NCI-H1105 treated with DMSO at 0.1 percent for 48 hours (cell line): ENCODE measurements at regions not wholly inside any gene's neighbourhood (a gene's known extent, or its start where the extent isn't known, plus 50 kb on each side); places are given as distances from the start of the nearest gene placed in this dataset.
"Not testable (repeated sequence)": the region's sequence is repeated elsewhere in the genome, so short reads cannot be mapped to it uniquely, and the experiment has no call there.

Source experiments
- DNase-seq: peaks from one replicate; lab custom pipeline; 2025; lab: John Stamatoyannopoulos, UW

DNA sequence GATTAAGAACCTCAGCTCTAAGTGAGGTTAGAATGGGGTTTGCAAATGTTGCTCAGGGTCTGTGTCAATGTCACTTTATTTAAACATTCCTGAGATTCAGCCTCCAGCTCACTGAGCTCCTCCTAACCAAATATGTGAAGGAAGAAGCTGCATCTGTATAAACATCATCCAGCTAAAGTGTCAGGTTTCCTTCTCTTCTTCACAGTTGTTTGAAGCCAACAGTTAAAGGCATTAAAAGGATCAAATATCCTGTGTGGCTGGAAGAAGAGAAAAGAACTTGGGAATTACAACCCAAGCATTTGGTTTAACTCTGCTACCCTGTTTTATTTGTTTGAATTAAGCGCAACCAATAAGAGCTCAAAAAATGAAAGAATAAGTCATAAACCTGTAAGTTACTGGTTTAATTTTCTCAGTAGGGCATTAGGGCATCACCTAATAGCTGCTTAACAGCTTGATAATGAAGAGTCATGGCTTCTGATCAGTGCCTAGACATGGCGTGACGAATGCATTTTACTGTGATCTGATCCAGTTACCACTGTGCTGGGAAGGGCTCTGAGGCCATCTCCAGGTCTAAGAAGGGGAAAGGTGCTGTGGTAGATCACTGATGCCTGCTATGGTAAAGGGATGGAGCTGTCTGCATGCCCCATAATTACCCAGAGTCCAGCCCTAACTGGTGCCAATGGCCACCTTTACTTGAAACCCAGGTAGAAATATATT, 165.7 kb upstream of the TSC22D2 start:
- no peak for DNase-seq

DNA sequence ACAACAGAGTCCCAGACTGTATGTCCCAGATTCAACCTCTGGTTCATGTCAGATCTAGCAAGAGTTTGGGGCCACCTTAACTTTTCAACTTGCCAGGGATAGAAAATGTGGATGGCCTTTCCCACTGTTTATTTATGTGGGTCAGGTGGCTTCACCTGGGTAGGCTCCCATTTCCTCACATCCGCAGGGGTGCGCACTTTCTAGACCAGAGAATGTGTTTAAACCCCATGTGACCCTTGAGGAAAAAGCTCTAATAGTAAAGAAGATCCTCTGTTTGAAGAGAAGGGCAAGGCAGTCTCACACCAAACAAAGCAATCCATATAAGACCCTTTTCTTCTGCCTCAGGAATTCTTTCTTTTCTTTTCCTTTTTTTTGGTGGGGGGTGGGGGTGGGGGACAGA, 167.2 kb upstream of the TSC22D2 start:
- no peak for DNase-seq

DNA sequence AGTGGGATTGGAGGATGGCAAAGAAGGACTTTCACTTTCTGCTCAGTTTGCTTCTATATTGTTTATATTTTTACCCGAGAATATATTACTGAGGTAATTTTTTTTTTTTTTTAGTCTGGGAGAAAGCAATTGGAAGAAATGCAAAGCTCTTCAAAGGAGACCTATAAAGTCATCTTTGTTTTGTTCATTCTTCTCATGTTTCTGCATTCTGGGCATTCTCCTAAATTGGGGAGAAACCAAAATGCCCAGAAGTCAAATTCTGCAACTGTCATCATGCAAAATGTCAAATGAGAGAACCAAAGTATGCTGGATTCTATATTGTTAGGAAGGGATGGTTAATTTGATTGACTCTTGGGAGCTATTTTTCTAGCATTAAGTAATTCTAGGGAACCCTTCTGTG, 168.3 kb upstream of the TSC22D2 start:
- no peak for DNase-seq

DNA sequence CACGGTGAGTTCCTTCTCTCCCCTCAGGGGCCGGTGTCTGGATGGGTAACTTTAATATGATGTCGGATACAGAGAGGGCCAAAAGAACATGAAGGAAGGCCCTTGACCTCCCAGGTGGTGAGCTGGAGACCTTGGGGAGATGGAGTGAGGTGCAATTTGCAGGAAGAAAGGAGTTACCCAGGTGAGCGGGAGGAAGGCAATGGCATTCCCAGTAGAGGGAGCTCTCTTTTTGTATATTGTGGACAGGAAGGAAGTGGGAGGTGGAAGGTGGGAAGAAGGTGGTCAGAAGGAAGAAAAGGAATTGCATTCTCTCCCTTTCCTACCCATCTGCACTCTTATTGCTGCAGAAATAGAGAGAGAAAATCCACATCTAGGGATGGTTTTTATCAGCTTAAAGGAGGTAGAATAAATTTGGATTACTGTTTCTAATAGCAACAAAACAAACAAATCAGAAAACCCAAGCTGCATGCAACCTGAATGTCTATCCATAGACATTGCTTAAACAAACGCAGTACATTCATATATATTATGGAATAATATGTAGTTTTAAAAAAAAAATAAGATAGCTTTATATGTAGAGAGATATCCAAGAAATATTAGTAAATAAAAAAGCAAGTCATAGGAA, 169.0 kb upstream of the TSC22D2 start:
- DNase-seq = peak; percentile 79

DNA sequence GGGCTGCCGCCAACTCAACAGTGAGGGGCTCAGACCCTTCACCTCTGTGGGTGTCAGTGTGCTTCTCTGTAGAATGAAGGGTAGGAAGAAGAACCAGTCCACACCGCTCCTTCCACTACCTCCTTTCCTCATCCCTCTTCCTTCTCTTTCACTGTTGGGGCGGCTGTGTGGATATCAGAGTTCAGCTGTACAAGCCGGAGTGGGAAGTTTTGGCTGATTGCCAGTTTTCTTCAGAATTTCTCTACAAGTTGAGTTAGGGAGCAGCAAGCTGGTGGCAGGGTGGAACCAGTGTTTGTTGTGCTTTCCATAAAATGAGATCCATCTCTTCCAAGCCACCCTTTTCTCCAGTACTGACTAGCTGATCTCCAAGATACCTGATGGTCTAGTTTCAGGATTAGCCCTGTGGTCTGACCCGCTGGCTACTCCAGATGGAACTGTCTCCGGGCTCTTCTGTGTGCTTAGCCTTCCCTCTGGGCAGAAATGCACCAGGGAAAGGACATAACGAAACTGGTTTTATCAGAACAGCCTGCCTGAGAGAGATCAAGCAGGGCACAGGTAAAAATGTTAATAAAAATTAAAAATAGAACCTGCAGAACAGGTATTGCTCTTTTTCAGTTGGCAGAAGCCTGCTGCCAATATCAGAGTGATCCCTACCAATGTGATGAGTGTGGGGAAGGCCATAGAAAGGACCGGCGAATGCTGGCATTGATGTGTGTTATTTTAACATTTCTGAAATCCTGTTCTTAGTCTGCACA, 169.9 kb upstream of the TSC22D2 start:
- peak; percentile 28 for DNase-seq

DNA sequence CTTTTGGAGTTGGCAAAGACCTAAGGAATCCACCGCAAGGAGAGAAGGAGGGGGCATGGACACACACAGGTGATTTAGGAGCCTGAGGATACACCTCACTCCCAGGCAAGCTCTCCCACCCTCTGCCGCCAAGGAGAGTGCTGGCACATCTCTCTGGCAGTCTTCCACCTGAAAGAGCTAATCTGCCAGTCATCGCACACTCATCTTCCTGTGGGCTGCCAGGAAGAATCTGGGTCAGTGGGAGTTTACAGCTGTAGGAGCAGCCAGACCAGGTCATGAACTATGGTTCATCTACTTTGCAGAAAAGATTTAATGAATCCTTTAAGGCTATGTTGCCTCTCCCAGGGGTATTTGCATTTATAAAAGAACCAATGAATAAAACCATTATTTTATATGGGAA, 170.6 kb upstream of the TSC22D2 start:
- DNase-seq = peak; percentile 27

DNA sequence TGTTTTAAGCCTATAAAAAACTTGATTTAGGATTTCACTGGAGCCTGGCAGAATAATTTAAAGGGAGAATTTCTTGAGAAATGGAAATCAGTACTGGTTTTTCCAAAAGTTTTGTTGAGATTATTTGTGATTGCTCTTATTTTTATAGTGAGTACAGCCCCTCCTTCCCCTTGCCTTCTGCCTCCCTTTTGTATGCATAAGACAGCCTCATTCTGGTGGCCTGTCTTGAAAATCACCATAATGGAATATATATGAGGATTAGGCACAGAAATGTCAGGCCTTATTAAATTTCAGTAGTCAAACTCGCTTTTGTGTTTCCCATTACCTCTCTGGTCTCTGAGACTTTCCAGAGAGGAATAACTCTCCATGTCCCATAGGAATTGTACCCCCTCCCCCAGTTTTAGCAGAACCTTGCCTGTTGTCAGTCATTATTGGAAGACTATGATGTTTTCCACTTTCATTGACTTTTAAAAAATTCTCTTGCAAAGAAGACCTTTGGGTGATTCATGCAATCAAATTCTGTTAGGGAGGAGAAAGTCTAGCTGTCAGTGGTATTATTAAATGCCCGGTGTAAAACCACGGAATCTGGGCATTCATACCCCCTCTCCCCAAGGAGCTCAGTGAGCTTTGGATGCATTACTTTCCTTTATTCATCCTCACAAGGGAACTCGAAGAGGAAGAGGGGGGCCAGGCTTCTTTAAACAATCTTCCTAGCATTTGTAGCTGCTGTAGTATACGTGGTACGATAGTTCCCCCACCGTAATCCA, 171.6 kb upstream of the TSC22D2 start:
- DNase-seq = no peak

DNA sequence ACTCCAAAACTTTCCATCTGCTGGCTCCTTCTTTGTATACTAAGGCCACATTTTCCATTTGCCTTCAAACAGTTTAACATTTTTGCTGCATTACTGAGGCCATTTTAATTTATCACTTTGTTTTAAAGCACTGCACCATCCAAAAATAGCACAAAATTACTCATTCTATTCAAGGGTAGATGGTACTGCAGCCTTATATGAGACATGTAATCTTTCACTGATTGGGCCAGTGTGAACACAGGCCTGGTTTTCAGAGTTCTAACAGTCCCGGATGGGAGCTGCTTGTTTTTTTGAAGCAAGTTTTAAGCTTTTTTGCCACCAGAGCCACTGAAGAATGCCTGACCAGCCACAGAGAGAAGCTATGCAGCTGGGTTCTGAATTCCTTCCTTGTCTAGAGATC, 172.3 kb upstream of the TSC22D2 start:
- no peak for DNase-seq

DNA sequence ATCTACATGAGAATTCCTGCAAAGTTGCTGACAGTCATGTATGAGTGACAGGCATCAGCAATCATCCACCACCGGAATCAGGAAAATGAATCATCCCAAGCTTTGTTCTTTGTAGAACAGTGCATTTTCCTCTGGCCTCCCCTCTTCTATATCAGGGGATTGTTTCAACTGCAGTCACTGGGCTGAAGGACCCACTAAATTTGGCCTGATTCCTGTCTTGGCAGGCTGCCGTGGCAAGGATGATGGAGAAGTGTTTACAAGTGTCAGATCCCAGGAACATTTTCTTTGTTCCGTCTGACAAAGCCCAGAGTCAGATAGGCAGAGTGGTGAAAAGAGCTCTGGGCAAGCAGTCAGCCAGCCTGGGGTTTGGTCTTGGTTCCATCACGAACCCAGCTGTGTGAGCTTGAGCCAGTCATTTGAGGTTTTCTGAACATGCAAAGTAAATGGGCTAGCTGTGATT, 175.1 kb upstream of the TSC22D2 start:
- DNase-seq = peak; percentile 97

DNA sequence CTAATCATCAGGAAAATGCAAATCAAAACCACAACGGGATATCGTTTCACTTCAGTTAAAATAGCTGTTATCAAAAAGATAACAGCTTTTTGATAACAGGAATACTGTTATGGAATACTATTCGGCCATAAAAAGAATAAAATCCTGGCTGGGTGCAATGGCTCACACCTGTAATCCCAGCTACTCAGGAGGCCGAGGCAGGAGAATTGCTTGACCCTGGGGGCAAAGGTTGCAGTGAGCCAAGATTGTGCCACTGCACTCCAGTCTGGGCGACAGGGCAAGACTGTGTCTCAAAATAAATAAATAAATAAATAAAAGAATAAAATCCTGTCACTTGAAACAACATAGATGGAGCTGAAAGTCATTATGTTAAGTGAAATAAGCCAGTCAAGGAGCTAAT, 178.1 kb upstream of the TSC22D2 start:
- DNase-seq = no peak

DNA sequence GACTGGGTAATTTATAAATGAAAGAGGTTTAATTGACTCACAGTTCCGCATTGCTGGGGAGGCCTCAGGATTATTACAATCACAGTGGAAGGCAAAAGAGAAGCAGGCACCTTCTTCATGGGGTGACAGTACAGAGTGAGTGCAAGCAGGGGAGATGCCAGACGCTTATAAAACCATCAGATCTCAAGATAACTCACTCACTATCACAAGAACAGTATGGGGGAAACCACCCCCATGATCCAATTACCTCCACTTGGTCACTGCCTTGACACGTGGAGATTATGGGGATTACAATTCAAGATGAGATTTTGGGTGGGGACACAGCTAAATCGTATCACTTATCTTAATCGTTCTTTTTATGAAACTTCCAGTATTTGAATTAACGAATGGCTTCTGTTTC, 179.5 kb upstream of the TSC22D2 start:
- DNase-seq = not testable (repeated sequence)

DNA sequence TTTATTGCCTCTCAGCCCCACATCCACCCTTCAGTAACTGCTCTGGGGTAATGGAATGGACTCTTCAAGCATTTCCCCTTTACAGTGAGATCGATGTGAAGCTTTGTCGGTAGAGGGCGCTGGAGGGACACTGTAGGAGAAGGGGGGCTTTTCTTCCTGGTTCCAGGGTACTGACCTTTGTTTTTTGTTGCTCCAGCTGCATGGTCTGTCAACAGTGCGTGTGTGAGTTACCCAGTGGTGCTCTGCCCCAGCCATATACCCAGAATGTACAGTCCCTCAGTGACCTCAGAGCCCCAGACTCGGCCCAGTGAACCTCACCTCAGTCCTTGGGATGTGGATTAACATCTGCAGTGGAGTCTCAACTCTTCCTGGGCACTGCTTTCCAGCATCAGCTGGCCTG, 180.3 kb upstream of the TSC22D2 start:
- DNase-seq = peak; percentile 71

DNA sequence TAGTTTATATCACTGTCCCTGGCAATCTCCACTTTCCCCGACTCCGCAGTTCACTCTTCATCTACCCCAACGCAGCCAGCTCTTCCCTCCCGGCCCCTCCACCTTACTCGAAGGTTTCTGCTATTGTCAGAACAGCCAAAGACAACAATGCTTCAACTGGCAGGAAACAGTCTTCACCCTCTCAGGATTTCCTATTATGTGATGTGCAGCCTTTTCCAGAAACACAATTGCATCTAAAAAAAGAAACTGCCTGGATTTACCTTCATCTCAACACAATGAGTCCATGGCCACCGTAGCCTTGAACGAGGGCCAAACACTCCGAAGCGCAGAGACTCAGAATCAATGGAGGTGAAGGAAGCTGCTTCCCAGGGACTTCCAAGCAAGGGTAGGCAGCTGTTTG, 182.1 kb upstream of the TSC22D2 start:
- no peak for DNase-seq

DNA sequence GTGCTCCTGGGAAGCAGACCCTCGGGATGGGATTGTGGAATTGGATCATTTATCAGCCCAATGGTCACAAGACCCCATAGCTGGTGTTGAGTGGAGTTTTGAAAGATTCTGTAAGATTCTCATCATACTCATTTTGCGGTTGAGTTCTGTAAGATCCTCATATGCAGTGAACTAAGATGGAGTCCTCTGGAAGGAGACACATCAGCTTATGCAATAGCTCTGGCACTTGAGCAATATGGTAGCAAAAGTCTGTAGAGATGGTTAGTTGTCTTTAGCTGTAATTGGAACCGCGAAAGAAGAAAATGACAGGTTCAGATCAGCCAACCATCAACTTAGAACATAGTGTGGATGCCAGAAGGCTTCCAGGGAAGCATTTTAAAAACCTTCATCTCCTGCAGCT, 184.5 kb upstream of the TSC22D2 start:
- DNase-seq = no peak

DNA sequence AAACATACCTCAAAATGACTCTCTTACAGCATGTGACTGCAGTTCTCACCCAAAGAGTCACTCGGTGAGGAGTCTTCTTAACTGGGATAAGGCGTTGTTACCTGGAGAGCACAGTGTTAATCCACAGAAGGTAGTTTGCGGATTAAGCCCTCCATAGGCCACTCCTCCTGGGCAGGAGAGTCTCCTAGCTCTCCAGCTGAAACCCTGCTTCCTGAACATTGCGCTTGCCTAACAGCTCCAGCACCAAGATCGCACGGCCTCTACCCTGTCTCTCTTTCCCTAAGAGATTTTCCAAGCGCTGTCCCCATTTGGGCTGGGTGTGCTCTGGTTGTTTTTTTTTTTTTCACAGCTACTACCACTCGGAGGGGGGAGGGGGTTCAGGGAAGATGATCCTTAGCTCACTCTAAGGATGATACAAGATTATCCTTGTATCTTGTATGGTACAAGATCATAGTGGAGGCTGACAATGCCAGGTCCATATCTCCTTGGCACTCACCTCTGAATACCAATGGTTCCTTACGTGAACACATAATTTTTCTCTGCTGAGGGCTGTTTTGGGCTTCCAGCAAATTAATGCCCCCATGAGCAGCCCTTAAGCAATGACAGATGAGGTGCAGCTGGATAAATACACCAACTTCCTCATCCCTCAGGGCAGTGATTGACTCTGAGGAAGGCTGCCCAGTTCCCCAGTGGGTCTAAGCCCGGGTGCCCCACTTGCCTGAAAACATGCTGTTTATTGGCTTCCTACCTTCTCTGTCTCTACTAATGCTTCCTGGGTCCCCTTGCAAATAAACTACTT, 185.2 kb upstream of the TSC22D2 start:
- DNase-seq = no peak

DNA sequence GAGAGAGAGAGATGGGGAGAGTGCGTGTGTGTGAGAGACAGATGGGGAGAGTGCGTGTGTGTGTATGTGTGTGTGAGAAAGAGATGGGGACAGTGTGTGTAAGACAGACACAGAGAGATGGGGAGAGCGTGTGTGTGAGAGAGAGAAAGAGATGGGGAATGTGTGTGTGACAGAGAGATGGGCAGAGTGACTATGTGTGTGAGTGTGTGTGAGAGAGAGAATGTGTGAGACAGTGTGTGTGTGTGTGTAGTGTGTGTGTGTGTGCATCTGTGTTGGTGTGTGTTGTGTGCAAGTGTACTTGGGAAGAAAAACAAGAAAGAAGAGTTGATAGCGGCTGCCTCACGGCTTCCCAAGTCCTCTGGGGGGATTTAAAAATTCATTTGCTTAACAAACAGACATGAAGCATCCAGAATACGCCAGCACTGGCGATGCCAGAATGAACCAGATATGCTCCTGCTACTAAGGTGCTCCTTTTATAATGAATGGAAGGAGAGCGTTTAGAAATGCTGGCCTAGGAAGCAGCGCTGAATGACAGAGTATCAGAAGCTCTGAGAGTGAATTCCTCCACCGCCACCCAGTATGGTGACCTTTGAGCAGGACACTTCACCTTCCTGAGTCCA, 186.1 kb upstream of the TSC22D2 start:
- no peak for DNase-seq

DNA sequence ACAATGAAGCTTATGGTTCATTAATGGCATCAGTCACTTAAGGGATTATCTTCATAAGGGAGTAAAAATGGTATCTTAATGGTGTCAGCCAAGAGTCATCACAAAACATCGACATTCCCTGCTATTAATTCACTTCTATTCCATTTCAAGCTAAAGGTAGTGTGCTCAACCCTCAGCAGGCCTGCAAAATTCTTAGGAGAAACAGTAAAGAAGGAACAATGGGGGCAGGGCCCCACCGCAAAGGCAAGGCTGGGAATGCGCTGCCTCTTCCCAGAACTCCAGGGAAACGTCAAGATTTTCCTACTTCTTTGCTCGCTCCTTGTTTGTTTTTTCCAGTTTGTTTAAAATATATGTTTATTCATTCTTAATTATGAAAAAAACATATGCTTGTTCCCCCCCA, 187.3 kb upstream of the TSC22D2 start:
- DNase-seq = no peak

DNA sequence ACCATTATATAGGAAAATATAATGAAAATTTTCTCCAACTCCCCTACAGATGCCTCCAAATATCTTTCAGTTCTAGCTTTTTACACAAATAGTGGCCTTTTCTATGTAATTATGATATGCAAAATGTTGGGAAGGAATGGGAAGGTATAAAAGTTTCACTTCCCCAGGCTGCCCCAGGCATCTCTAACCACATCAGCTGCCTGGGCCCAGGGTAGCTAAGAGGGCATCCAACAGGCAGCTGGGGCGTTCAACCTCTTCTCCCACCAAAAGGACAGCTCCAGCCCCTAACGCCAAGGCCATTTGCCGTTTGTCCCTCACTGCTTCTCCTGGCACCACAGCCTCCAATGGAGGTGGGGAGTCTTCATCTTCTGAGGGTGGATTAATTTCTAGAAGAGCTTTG, 188.1 kb upstream of the TSC22D2 start:
- DNase-seq = no peak

DNA sequence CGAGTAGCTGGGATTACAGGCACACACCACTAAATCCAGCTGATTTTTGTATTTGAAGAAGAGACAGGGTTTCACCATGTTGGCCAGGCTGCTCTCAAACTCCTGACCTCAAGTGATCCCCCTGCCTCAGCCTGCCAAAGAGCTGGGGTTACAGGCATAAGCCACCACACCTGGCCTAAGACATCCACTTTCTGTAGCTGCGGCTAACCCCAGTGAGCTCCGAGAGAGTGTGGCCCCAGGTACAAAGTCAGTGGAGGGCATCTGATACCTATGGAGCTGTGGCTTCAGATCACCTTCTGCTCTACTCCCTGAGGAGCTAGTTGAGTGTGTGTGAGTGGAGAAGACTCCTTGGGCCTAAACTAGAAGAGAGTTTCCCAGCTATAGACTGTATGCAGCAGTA, 189.3 kb upstream of the TSC22D2 start:
- DNase-seq = no peak

DNA sequence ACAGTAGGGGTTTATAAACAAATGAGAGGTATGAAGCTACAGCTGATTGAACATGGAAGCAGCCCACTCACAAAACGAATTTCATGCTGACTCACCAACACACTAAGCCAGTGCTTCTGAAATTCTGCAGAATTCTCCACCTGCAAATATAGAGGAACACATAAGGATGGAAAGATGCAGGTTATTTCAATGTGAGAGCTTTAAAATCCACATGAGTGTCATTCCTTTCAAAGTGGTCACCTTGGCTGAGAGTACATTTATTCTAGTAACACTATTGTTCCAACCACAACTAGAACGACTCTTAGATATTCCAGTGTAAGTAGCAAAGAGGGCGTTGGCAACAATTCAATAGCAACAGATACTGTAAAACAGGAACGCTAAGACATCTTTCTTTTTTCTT, 189.9 kb upstream of the TSC22D2 start:
- DNase-seq = no peak

DNA sequence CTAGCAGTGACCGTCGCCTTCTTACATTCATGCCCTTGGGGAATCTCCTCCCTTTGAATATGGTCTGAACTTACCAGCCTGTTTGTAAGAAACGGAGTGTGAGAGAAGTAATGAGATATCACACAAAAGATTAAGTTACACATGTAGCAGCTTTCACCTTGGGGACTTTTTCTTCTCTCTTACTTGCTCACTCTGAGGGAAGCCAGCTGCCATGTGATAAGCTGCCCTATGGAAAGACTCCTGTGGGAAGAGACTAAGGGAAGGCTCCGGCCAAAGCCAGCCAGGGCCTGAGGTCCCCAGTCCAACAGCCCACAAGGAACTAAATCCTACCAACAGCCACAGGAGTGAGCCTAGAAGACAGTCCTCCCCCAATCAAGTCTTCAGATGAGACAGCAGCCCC, 190.4 kb upstream of the TSC22D2 start:
- no peak for DNase-seq
